HuH-7.5 (cell line): ENCODE measurements at regions not wholly inside any gene's neighbourhood (a gene's known extent, or its start where the extent isn't known, plus 50 kb on each side); places are given as distances from the start of the nearest gene placed in this dataset.
"Not testable (repeated sequence)": the region's sequence is repeated elsewhere in the genome, so short reads cannot be mapped to it uniquely, and the experiment has no call there.

ENCODE experiments used
- DNase-seq: peaks from one replicate; pipeline ENCODE4 v3.0.0; 2011; ENCODE audit warnings: low spot score

- no peak for DNase-seq
Measured at GRCh38 chr6:67897998-67898607, 737.0 kb upstream of the ADGRB3 start.

DNA sequence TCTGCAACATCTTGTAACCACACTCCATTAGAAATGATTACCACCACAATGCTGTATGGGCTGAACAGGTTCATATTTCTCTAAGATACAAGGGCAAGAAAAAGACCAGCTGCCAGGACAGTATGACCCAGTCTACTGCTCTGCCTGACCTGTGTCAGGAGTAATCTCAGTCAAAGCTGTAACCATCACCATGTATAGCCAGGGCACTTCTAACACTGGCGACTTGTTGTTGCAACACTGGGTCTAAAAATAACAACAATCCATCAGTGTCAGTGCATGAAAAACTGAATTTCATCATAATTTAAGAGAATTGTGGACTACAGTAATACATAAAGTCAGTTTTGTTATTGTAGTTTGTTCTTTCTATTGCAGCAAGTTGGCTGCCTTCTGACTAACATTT is 738.6 kb upstream of the ADGRB3 start:
- DNase-seq, result no peak

GRCh38 chr6:67889682-67889995 is 745.4 kb upstream of the ADGRB3 start:
- DNase-seq, result no peak

DNA sequence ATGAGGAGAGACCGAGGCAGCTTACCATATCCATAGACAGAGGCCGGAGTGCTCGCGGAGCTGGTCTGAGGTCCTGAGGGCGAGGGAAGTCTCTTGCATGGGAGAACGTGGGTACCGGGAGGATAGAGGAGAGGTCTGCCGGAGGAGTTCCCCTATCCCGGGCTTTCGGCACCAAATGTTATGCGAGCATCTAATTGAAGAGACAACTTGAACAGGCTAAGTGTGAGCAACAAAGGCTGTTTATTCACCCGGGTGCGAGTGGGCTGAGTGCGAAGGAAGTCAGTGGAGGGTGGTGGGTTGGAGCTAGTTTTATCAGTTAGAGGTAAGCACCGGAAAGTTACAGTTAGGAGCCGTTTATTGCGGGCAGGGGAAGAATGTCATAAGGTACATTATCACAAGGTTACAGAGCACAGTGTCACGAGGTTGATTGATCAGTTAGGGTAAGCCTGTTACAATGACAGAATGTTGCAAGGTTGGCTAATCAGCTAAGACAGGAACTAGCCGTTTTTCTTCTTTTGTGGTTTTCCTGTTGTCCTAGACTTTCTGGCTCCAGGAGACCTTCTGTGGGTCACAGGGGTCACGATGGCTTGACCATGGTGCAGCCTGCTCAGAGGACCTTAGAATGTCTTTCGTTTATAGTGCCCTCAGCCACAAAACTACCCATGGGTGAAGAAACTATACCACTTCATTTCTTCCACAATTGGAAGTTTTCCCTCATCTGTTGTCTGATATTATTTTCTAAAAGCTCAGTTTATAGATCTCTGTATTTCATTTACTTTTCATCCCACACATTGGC is 746.0 kb upstream of the ADGRB3 start:
- DNase-seq, result no peak

GRCh38 chr6:67888546-67888885 is 746.6 kb upstream of the ADGRB3 start:
- DNase-seq, result no peak

DNA sequence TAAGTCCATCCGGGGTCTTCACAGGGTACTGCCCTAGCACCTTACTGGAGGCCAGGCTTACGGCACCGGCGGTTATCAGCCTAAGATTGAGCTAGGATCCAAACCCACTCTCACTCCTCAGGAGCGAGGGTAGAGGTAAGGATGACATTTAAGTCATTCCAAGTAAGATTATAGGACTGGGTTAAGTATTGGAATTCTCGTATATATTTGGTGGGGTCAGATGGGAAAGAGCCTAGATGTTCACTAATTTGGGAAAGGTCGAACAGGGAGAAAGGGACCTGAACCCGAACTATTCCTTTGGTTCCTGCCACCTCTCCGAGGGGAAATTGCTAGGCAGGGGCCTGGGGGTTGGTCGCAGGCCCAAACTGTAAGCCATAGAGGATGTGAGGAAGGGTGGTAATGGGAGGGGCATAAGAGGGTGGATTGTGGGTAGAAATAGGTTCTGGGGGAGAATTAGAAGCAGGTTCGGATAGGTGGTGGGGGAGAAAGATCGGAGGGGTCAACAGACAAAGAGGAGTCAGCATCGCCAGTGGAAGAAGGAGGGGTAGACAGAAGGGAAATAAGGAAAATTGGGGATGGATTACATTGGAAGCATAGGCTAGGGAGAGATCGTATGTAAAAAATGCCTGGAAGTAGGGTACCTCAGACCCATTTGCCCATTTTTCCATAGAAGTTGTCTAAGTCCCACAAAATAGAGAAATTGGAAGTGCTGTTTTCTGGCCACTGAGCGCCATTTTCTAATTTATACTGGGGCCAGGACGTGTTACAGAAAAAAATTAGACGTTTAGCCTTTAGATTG is 747.1 kb upstream of the ADGRB3 start:
- no peak for DNase-seq

DNA sequence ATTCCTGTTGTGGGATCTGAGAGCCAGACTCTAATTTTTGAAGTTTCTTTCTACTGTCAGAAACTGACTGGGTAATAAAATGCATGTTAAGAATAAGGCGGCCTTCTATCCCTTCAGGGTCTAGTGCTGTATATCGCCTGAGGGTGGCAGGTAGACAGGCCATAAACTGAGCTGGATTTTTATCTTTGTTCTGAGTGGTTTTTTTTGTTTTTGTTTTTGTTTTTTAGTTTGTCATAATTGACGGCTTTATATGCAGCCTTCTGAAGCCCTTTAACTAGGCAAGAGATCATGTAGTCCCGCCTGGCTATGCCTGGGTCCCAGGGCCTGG is 747.7 kb upstream of the ADGRB3 start:
- no peak for DNase-seq

- no peak for DNase-seq
Measured at GRCh38 chr6:67886840-67887292, 748.2 kb upstream of the ADGRB3 start.

DNA sequence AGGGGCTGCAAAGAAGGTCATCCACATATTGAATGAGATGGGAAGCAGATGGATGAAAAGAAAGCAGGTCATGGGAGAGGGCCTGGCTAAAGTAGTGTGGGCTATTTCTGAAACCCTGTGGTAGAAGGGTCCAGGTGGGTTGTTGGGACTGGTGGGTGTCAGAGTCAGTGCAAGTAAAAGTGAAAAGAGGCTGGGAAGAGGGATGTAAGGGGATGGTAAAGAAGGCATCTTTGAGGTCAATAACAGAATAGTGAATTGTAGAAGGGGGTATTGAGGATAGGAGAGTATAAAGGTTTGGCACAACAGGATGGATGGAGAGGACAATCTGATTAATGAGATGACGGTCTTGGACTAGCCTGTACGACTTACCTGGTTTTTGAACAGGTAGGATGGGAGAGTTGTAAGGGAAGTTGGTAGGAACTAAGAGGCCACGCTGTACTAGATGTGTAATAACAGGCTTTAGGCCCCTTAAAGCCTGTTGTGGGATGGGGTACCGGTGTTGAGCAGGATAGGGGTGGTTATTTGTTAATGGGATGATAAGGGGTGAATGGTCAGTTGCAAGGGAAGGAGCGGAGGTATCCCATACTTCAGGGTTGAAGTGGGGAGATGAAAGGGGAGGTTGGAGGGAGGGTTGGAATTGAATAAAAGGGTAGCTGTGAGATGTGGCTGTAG is 748.9 kb upstream of the ADGRB3 start:
- no peak for DNase-seq

- DNase-seq, result no peak
Measured at GRCh38 chr6:67885081-67886033, 749.7 kb upstream of the ADGRB3 start.

DNA sequence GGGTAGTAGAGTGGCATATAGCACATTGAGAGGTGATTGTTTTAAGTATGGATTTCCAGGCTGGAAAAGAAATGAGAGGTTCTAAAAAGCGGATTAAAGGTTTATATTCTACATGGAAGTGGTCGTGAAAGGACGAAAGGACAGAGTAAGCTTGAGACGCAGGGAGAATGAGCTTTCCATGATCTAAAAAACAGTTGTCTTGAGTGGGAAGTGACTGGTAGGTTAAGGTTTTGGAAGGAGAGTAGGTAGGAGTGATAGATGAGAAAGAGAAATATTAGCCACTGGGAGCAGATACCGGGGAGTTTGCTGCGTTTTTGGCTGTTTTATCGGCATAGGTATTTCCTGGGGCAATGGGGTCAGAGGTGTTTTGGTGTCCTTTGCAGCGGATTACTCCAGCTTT is 750.6 kb upstream of the ADGRB3 start:
- DNase-seq, result no peak

DNA sequence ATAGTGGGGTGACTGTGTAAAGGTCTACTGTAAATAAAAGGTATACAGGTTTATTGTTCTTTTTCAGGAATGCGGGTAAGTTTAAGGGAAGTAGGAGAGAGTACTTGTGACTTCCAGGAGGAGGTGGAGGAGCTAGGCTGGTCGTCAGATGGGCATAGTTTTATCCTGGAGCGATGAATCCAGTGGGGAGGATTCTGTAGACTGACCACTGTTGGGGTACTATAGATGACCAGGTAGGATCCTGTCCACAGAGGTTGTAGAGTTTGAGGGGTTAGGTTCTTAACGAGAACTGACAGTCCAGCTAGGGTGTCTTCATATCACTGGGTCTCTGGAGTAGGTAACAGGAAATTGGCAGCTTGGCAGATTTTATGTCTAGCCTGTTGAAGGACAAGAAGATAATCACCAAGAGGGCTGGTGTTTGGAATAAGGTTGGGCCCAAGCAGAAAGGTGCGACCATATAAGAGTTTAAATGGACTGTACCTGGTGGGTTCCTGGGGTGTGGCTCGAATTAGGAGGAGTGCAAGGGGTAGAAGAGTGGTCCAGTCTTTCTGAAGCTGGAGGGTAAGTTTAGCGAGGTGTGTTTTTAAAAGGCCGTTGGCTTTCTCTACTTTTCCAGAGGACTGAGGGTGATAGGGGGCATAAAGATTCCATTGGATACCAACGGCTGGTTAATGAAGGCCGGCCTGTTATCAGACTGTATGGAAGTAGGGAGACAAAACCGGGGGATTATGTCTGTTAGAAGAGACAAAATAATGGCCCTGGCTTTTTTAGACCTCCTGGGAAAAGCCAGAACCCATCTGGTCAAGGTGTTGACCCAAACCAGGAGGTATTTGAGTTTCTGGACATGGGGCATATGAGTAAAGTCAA is 751.3 kb upstream of the ADGRB3 start:
- no peak for DNase-seq

GRCh38 chr6:67882436-67883311 is 752.4 kb upstream of the ADGRB3 start:
- DNase-seq, result no peak

- DNase-seq, result no peak
Measured at GRCh38 chr6:67881706-67882065, 753.4 kb upstream of the ADGRB3 start.

GRCh38 chr6:67880939-67881705 is 754.0 kb upstream of the ADGRB3 start:
- no peak for DNase-seq

GRCh38 chr6:67880343-67880742 is 754.7 kb upstream of the ADGRB3 start:
- DNase-seq, result not testable (repeated sequence)

- DNase-seq, result not testable (repeated sequence)
Measured at GRCh38 chr6:67879928-67880327, 755.2 kb upstream of the ADGRB3 start.

- not testable (repeated sequence) for DNase-seq
Measured at GRCh38 chr6:67879105-67879904, 755.8 kb upstream of the ADGRB3 start.
